ENCODE measurements at regions not wholly inside any gene's neighbourhood (a gene's known extent, or its start where the extent isn't known, plus 50 kb on each side); places are given as distances from the start of the nearest gene placed in this dataset.
"Not testable (repeated sequence)": the region's sequence is repeated elsewhere in the genome, so short reads cannot be mapped to it uniquely, and the experiment has no call there.

DNA sequence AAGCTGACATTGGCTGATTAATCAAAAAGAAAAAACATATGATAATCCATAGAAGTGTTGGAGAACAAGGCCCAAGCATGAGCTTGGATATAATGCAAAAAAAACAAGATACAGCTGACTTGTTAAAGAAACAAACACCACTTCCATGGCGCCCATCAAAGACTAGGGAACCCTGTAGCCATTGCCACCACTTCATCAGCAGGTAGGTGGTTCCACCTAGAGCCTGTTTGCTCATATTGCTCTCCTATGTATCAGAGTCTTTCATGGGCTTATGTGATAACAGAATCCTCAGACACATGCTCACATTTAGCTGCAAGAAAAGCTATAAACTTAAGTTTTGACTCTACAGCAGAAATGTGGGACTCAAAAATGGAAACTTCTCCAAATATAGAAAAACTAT lies 2179.9 kb downstream of the EPHA3 start:
- H3K4me3 Mint-ChIP-seq, H3K27me3 Mint-ChIP-seq, H3K27ac Mint-ChIP-seq, H3K36me3 Mint-ChIP-seq, H3K4me1 Mint-ChIP-seq, H3K9me3 Mint-ChIP-seq: not testable (repeated sequence)

DNA sequence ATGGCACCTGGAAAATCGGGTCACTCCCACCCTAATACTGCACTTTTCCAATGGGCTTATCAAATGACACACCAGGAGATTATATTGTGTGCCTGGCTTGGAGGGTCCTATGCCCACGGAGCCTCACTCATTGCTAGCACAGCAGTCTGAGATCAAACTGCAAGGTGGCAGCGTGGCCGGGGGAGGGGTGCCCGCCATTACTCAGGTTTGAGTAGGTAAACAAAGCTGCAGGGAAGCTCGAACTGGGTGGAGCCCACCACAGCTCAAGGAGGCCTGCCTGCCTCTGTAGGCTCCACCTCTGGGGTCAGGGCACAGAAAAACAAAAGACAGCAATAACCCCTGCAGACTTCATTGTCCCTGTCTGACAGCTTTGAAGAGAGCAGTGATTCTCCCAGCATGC lies 2184.0 kb downstream of the EPHA3 start:
- not testable (repeated sequence) for H3K36me3 Mint-ChIP-seq, H3K27me3 Mint-ChIP-seq, H3K9me3 Mint-ChIP-seq, H3K27ac Mint-ChIP-seq, H3K4me1 Mint-ChIP-seq
- H3K4me3 Mint-ChIP-seq = peak overlapping the region in 1 of 4 donors; percentile 17
